SK-N-SH treated with all-trans-retinoic acid at 6 μM for 48 hours (cell line): ENCODE measurements at regions not wholly inside any gene's neighbourhood (a gene's known extent, or its start where the extent isn't known, plus 50 kb on each side); places are given as distances from the start of the nearest gene placed in this dataset.

Experiments
- ATAC-seq: fragments of 200-7000 bp; cut with Tn5 transposase; 3 replicates; pipeline ENCODE4 v1.9.1; 2020; ENCODE audit warnings: mild to moderate bottlenecking, moderate library complexity
- ARNTL ChIP-seq: fragments of 450-650 bp; formaldehyde crosslinking; IDR thresholded peaks from 2 replicates; pipeline ENCODE4 v1.5.0; 2020; ENCODE audit warnings: low read depth, mild to moderate bottlenecking, moderate library complexity, borderline replicate concordance
- BACH2 ChIP-seq: fragments of 250-450 bp; sonication (Bioruptor Pico); IDR thresholded peaks from 2 replicates; pipeline ENCODE4 v1.9.0; 2021; ENCODE audit warnings: mild to moderate bottlenecking, borderline replicate concordance
- CREB5 ChIP-seq: fragments of 250-450 bp; sonication (Bioruptor Pico); IDR thresholded peaks from 2 replicates; pipeline ENCODE4 v1.5.1; 2020; ENCODE audit warnings: low read depth, mild to moderate bottlenecking, moderate library complexity
- CSDC2 ChIP-seq: fragments of 250-450 bp; sonication (Bioruptor Pico); IDR thresholded peaks from 2 replicates; pipeline ENCODE4 v1.5.0; 2020; ENCODE audit warnings: mild to moderate bottlenecking, moderate library complexity
- GLIS3 ChIP-seq: fragments of 250-450 bp; sonication (Bioruptor Pico); IDR thresholded peaks from 2 replicates; pipeline ENCODE4 v1.5.0; 2020; ENCODE audit warnings: mild to moderate bottlenecking, moderate library complexity
- ISL1 ChIP-seq: fragments of 250-450 bp; sonication (Bioruptor Pico); IDR thresholded peaks from 2 replicates; pipeline ENCODE4 v2.1.2; 2022; ENCODE audit warnings: mild to moderate bottlenecking, moderate library complexity
- OSR1 ChIP-seq: fragments of 250-450 bp; sonication (Bioruptor Pico); IDR thresholded peaks from 2 replicates; pipeline ENCODE4 v1.8.0; 2022; ENCODE audit warnings: moderate library complexity, mild to moderate bottlenecking, inconsistent platforms
- PATZ1 ChIP-seq: fragments of 250-450 bp; sonication (Bioruptor Pico); IDR thresholded peaks from 2 replicates; pipeline ENCODE4 v1.8.0; 2020; ENCODE audit warnings: mild to moderate bottlenecking, moderate library complexity, borderline replicate concordance
- POU6F1 ChIP-seq: fragments of 250-450 bp; sonication (Bioruptor Pico); IDR thresholded peaks from 2 replicates; pipeline ENCODE4 v1.8.0; 2021; ENCODE audit warnings: low read depth, mild to moderate bottlenecking, moderate library complexity, borderline replicate concordance
- PPARA ChIP-seq: fragments of 250-450 bp; sonication (Bioruptor Pico); IDR thresholded peaks from 2 replicates; pipeline ENCODE4 v1.5.0; 2020; ENCODE audit warnings: mild to moderate bottlenecking, borderline replicate concordance
- SNAI2 ChIP-seq: fragments of 250-450 bp; sonication (Bioruptor Pico); IDR thresholded peaks from 2 replicates; pipeline ENCODE4 v1.5.0; 2020; ENCODE audit warnings: mild to moderate bottlenecking, moderate library complexity
- TCF4 ChIP-seq: fragments of 250-450 bp; sonication (Bioruptor Pico); IDR thresholded peaks from 2 replicates; pipeline ENCODE4 v1.8.0; 2021; ENCODE audit warnings: mild to moderate bottlenecking, moderate library complexity, borderline replicate concordance
- ZC3H10 ChIP-seq: fragments of 250-450 bp; sonication (Bioruptor Pico); IDR thresholded peaks from 2 replicates; pipeline ENCODE4 v1.5.1; 2021; ENCODE audit warnings: mild to moderate bottlenecking, moderate library complexity
- ZFP3 ChIP-seq: fragments of 250-450 bp; sonication (Bioruptor Pico); IDR thresholded peaks from 2 replicates; pipeline ENCODE4 v1.5.0; 2020; ENCODE audit warnings: mild to moderate bottlenecking, moderate library complexity
- ZFP30 ChIP-seq: fragments of 450-650 bp; formaldehyde crosslinking; IDR thresholded peaks from 2 replicates; pipeline ENCODE4 v1.5.0; 2022; ENCODE audit warnings: mild to moderate bottlenecking, moderate library complexity
- ZNF565 ChIP-seq: fragments of 450-650 bp; formaldehyde crosslinking; conservative IDR thresholded peaks from 2 replicates; pipeline ENCODE4 v1.5.0; 2020; ENCODE audit warnings: low read depth, mild to moderate bottlenecking, moderate library complexity
- ZNF70 ChIP-seq: fragments of 450-650 bp; formaldehyde crosslinking; IDR thresholded peaks from 2 replicates; pipeline ENCODE4 v1.5.0; 2020; ENCODE audit warnings: mild to moderate bottlenecking, moderate library complexity
- ZNF8 ChIP-seq: fragments of 450-650 bp; formaldehyde crosslinking; IDR thresholded peaks from 2 replicates; pipeline ENCODE4 v1.5.0; 2020; ENCODE audit warnings: mild to moderate bottlenecking, moderate library complexity
- TF ChIP-seq, protein P1 (sequence below): fragments of 250-450 bp; sonication (Bioruptor Pico); IDR thresholded peaks from 2 replicates; pipeline ENCODE4 v1.5.0; 2020; ENCODE audit warnings: mild to moderate bottlenecking, moderate library complexity
- TF ChIP-seq, protein P2 (sequence below): fragments of 250-450 bp; sonication (Bioruptor Pico); IDR thresholded peaks from 2 replicates; pipeline ENCODE4 v1.5.1; 2021; ENCODE audit warnings: mild to moderate bottlenecking, moderate library complexity

DNA sequence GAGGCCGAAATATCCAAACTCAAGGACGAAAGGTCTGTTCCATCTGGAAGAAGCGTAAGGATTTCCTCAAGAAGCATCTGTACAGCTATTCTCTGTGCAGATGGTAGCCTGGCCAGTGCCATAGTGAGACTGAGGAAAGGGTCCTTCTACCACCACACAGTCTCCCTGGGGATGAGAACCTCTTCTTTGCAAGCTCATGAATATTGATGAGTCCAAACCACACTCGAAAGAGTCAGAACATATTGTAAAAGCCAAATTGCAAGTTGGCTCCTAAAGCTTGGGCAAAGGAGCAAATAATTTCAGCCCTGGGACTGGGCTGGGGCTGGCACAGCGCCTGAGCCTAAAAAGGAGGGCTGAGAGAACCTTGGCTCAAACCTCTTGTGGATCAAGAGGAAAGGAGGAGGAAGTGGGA lies 66.1 kb upstream of the PIP4K2A start:
- peak; percentile 27; the same call in 1 of the 3 replicates for ATAC-seq

DNA sequence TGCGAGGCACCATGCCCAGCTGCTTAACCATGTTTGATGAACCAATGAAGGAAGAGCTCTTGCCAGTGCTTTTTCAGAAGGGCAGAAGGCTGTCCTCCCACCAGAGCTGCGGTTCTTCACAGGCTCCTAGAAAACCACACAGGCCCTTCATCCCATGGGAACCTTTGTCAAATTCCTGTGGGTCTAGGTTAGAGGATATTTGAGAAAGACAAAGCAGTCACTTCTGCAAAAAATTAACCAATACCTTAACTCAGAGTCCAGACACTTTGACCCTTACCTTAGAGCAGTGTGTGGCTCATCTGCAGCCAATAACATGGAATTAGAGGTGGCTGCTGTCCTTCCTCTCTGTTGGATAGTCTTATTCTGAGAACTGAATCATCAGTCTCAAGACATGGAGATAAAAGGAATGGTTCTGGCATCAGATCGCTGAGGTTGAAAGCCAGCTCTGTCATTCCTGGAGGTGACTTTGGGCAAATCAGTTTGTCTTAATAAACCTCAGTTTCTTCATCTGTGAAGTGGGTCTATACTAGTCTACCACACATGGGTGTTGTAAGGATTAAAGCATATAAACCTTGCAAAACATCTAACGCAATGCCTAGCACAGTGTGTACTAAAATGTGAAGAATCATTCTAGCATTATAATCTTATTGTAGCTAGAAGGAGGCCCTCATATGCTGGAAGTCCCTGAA lies 65.1 kb upstream of the PIP4K2A start:
- ATAC-seq: no peak
- TF ChIP-seq ISL1 (CRISPR knock-in tag) (no peak), SNAI2 (no peak), PATZ1 (no peak), ZNF8 (CRISPR knock-in tag) (no peak), CREB5 (CRISPR knock-in tag) (no peak), ZNF70 (CRISPR knock-in tag) (no peak), CSDC2 (CRISPR knock-in tag) (no peak), ZNF565 (CRISPR knock-in tag) (no peak), TCF4 (no peak), ARNTL (CRISPR knock-in tag) (no peak), PPARA (no peak), OSR1 (CRISPR knock-in tag) (no peak), BACH2 (CRISPR knock-in tag) (no peak), ZFP30 (no peak), ZC3H10 (CRISPR knock-in tag) (no peak), POU6F1 (no peak), ZFP3 (CRISPR knock-in tag) (no peak)
- TF ChIP-seq, protein P1, sequence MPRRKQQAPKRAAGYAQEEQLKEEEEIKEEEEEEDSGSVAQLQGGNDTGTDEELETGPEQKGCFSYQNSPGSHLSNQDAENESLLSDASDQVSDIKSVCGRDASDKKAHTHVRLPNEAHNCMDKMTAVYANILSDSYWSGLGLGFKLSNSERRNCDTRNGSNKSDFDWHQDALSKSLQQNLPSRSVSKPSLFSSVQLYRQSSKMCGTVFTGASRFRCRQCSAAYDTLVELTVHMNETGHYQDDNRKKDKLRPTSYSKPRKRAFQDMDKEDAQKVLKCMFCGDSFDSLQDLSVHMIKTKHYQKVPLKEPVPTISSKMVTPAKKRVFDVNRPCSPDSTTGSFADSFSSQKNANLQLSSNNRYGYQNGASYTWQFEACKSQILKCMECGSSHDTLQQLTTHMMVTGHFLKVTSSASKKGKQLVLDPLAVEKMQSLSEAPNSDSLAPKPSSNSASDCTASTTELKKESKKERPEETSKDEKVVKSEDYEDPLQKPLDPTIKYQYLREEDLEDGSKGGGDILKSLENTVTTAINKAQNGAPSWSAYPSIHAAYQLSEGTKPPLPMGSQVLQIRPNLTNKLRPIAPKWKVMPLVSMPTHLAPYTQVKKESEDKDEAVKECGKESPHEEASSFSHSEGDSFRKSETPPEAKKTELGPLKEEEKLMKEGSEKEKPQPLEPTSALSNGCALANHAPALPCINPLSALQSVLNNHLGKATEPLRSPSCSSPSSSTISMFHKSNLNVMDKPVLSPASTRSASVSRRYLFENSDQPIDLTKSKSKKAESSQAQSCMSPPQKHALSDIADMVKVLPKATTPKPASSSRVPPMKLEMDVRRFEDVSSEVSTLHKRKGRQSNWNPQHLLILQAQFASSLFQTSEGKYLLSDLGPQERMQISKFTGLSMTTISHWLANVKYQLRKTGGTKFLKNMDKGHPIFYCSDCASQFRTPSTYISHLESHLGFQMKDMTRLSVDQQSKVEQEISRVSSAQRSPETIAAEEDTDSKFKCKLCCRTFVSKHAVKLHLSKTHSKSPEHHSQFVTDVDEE (CRISPR knock-in tag): no peak
- TF ChIP-seq, protein P2, sequence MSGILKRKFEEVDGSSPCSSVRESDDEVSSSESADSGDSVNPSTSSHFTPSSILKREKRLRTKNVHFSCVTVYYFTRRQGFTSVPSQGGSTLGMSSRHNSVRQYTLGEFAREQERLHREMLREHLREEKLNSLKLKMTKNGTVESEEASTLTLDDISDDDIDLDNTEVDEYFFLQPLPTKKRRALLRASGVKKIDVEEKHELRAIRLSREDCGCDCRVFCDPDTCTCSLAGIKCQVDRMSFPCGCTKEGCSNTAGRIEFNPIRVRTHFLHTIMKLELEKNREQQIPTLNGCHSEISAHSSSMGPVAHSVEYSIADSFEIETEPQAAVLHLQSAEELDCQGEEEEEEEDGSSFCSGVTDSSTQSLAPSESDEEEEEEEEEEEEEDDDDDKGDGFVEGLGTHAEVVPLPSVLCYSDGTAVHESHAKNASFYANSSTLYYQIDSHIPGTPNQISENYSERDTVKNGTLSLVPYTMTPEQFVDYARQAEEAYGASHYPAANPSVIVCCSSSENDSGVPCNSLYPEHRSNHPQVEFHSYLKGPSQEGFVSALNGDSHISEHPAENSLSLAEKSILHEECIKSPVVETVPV (CRISPR knock-in tag): no peak

More for the DNA sequence above, 66.1 kb upstream of the PIP4K2A start:
- TF ChIP-seq ZNF70 (CRISPR knock-in tag): no peak
- TF ChIP-seq, protein P2 (CRISPR knock-in tag): no peak
- TF ChIP-seq CREB5 (CRISPR knock-in tag): no peak
- TF ChIP-seq ZNF565 (CRISPR knock-in tag): no peak
- no peak for TF ChIP-seq GLIS3
- TF ChIP-seq PPARA: no peak
- TF ChIP-seq BACH2 (CRISPR knock-in tag): no peak
